MV-4-11 (cell line): ENCODE measurements at regions not wholly inside any gene's neighbourhood (a gene's known extent, or its start where the extent isn't known, plus 50 kb on each side); places are given as distances from the start of the nearest gene placed in this dataset.
"Not testable (repeated sequence)": the region's sequence is repeated elsewhere in the genome, so short reads cannot be mapped to it uniquely, and the experiment has no call there.

ENCODE experiments used
- DNase-seq: peaks from one replicate; lab custom pipeline; 2025; lab: John Stamatoyannopoulos, UW

GRCh38 chr17:63258785-63259184, 187.3 kb downstream of the CYB561 start:
- DNase-seq = no peak

DNA sequence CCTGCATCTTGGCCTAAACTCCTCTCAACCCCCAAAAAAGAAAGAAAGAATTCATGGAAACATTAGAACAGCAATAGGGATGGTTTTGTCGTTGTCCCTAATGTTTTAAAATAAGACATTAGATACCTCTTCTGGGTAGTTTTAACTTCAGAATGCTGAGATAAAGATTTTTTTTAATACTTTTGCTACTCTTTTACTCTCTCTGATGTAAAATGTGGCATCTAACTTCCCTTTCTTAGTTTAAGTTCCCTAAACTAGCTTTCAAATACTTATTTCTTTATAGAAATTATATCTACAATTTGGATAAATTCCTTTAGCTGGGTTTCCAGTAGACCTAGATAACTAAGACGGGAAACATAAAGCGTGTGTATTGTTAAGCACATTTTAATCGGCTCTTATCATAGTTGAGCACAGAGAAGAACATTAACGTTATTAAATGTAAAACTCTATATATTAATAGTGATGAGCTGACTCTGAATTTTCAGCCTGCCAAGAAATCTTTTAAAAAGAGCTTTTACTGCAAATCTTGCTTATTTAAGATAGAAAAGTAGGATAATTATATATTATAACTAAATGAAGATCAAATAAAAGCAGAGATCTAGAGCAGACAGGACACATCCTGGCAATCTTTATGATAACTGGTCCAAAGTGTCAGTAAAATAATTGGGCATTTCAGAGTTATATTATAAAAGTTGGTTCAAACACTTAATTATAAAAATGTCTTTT, 183.2 kb downstream of the CYB561 start:
- DNase-seq = peak; percentile 1

GRCh38 chr17:63265526-63265925, 180.6 kb downstream of the CYB561 start:
- no peak for DNase-seq

DNA sequence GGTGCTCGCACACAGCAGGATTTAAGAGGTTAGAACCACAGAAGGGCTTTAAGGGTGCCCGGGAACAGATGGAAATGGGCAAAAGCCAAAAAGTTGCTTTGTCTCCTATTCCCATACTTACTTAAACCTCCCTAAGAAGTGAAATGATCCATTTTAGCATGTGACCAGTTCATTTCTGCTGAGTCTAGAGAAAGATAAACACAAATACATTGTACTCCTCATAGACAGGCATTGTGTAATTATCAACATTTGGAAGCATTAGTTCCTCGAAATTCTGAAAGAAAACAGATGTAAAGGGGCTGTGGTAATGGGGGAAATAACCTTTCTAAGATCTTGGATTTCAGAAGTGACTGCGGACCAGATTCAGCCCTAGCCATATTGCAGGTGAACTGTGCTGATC, 178.3 kb downstream of the CYB561 start:
- DNase-seq = no peak

DNA sequence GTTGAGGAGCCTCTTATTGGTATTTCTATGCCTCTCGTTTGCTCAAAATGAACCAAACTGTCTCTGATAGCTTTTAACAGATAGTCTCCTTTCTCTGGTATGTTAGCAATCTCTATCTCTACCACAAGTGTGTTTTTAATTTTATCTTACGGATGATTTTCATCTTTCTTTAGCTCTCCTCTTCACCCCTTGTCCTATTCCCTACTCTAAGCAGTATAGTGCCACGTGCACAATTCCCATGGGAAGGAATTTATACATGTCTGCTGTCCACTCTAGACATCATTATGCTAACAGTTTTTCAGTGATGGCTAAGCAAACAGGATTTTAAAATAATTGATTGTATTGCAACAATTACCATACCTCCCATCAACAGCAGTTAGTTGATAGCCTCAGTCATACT, 177.3 kb downstream of the CYB561 start:
- DNase-seq = no peak

- DNase-seq = no peak
These were observed 175.5 kb downstream of the CYB561 start for GRCh38 chr17:63270610-63271009.

DNA sequence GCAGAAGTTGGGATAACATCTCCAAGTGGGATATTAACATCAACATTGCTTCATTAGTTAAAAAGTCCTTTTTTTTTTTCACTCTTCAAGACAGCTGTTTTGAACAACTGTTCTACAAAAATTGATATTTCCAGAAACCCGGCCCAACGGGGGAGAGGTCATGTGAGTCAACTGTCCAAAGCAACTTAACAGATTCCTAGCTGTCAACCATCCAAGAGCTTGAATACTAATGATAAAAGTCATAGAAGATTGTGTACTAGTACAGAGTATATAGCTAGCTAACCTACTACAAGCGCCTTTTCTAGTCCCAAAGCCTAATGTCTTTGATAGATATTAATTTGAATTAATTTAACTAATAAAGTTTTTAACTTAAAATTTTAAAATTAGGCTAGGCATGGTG, 172.0 kb downstream of the CYB561 start:
- no peak for DNase-seq

DNA sequence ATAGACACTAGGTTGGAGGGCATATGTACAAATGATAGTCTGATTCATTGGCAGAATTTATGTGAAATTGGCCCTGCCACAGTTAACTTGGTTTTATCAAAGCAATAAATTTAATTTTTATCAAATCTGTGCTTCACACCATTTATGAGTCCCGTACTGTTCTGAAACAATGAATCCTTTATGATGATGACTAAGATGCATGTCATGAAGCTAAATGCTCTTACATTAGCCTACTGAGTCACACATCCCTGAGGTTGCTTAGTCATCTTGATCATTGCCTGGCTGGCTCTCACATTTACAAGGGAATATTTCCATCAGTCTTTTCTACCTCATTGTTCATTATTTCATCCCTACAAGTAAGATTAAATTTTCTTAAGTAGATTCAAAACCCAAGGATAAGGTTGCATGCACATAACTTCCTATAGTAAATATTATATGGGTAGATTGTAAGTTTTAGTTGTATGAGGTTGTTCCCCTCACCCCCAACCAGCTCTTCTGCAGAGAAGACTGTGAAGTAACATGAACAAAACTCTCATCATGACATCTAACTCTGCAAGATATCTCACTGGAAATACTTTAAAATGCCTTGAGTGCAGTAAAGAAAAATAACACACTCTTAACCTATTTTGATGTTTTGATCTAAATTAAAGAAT, 170.7 kb downstream of the CYB561 start:
- DNase-seq = peak; percentile 84

GRCh38 chr17:63275971-63276745, 169.9 kb downstream of the CYB561 start:
- no peak for DNase-seq

GRCh38 chr17:63276821-63277220, 169.3 kb downstream of the CYB561 start:
- no peak for DNase-seq

- no peak for DNase-seq
These were observed 168.5 kb downstream of the CYB561 start for GRCh38 chr17:63277629-63278028.

DNA sequence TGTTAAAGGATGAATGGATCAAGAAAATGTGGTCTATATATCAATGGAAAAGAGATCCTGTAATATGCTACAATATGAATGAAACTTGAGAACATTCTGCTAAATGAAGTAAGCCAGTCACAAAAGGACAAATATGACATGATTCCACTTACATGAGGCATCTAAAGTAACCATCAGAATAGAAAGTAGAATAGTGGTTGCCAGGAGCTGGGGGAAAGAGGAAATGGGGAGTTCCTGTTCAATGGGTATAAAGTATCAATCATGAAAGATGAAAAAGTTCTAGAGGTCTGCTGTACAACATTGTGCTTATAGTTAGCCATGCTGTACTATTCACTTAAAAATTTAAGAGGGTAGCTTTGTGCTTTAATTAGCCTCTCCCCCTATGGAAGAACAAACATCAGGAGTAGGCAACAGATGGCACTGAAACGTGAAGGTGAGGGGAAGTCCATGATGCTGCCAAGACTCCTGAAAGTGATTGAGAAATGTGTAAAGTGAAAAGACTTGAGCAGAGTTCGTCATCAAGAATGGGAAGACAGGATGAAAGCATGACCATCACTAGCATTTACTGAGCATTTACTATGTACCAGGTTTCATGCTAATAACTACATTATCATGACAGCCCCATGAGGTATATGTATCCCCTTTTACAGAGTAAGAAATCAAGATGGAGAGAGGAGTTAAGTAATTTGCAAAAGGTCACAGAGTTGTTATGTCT, 167.2 kb downstream of the CYB561 start:
- DNase-seq = peak; percentile 60

DNA sequence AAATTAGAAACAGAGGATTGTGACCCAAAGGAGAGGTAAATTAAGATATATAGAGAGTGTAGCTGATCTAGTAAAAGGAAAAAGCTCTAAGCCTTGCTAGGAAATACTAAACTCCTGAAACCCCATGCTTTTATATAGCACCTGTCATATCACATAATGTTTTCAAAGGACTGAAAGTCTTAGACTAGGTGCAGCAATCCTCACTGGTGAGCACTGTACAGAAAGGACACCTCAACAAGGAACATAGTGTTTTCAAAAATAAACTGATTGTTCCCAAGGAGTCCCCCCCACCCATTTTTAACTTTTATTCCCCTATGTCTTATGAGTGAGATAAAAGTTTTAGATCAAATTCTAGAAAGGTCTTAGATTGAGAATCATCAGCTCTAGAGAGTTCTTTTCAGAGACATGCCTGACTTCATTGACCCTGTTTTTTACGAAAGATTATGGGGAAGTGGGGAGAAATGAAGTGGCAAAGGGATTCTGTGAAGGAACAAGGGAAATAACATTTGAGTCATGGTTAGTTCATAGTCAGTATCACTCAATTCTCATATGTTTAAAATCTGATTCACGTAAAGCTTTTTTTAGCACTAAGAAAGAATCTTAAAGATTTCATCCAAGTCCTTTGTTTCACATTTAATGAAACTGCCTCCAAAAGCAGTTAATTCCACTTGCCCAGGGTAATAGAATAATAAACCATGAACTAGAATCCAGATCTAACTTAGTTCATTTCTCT, 166.4 kb downstream of the CYB561 start:
- DNase-seq = peak; percentile 66

GRCh38 chr17:63282455-63282854, 163.7 kb downstream of the CYB561 start:
- DNase-seq = peak; percentile 61

DNA sequence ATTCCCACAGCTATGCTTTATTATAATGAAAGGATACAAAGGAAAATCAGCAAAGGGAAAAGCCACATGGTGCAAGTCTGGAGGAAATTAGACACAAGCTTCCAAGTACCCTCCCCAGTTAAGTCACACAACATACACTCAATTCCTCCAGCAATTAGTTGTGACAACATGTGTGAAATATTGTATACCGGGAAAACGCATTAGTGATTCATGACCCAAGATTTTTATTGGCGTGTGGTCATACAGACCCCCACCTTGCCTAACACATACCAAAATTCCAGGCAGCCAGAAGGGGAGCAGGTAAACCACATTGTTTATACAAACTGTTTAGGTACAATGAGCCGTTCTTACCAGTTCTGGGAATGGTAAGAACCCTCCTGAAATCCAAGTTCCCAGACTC, 160.6 kb downstream of the CYB561 start:
- no peak for DNase-seq

- DNase-seq = peak; percentile 1
These were observed 159.9 kb downstream of the CYB561 start for GRCh38 chr17:63286254-63286653.

GRCh38 chr17:63287006-63287405, 159.1 kb downstream of the CYB561 start:
- DNase-seq = not testable (repeated sequence)

DNA sequence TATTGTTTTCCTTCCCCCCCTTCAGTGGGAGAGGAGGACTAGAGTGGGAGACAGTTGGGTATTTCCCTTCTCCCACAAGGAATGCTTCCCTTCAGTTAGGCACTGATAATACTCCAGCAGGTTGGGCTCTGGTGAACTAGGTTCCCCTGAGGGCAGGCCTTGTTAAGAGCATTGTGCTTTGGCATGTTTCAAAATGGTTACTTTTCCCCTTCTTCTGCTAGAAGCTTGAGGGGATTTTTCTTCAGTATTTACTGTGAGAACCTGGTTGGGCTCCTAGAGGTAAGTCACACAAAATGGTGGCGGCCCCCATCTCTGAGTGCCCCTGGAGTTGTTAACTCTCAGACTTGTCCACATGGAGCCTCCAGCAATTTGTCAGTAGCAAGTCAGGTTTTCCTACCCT, 156.2 kb downstream of the CYB561 start:
- DNase-seq = no peak

- no peak for DNase-seq
These were observed 155.8 kb downstream of the CYB561 start for GRCh38 chr17:63290351-63290750.

DNA sequence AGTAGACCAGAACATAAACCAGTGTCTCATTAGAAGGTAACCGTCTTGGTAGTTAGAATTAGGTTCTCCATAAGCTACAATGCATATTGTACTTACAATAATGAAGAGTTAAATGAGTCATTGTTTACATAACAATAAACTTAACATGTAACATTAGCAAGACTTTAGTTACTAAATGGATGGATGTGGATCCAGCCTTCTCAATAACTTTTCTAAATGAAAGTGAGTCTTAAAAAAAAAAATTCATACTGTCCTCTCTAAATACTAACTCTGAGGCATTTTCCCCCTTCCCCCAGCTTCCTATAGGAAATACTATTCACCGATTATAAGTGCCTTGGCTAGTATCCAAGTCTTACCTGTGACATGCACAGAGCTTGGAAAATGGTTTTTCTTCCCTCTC, 155.3 kb downstream of the CYB561 start:
- DNase-seq = no peak

DNA sequence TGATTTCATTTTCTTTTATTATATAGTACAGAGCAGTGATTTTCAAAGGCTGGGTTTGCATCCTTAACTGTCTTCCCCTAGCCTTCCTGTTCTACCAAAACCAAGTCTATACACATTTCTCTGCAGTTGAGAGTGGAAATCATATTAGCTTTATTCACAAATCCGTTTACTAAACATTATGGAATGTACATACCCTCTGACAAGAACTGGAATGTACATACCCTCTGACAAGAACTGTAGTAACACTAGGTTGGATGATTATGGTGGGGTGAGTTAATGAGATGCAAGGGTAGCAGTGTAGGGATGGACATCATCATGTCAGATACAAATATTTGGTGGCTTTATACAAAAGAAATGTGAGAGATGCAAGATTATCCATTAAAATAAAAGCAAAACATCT, 154.8 kb downstream of the CYB561 start:
- DNase-seq = no peak

DNA sequence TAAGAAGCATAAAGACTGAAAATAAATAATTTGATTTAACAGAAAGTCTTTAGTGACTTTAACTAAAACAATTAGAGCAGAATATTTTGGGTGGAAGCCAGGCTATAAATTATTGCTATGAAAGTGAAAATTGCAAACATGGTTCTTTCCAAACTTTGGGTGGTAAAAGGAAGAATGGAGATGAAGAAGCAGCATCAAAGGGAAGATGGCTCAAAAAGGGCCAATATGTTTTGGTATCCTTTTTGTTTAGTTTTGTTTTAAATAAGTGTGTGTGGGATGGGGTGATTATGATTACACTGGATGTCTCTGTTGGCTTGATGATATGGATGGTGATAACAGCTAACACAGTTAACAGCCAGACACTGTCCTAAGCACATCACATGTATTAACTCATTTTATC, 153.7 kb downstream of the CYB561 start:
- DNase-seq = no peak
